ENCODE measurements at regions not wholly inside any gene's neighbourhood (a gene's known extent, or its start where the extent isn't known, plus 50 kb on each side); places are given as distances from the start of the nearest gene placed in this dataset.

GRCh38 chr6:106003268-106003987, 82.7 kb upstream of the PRDM1 start (continued):
- TF ChIP-seq, protein P1, sequence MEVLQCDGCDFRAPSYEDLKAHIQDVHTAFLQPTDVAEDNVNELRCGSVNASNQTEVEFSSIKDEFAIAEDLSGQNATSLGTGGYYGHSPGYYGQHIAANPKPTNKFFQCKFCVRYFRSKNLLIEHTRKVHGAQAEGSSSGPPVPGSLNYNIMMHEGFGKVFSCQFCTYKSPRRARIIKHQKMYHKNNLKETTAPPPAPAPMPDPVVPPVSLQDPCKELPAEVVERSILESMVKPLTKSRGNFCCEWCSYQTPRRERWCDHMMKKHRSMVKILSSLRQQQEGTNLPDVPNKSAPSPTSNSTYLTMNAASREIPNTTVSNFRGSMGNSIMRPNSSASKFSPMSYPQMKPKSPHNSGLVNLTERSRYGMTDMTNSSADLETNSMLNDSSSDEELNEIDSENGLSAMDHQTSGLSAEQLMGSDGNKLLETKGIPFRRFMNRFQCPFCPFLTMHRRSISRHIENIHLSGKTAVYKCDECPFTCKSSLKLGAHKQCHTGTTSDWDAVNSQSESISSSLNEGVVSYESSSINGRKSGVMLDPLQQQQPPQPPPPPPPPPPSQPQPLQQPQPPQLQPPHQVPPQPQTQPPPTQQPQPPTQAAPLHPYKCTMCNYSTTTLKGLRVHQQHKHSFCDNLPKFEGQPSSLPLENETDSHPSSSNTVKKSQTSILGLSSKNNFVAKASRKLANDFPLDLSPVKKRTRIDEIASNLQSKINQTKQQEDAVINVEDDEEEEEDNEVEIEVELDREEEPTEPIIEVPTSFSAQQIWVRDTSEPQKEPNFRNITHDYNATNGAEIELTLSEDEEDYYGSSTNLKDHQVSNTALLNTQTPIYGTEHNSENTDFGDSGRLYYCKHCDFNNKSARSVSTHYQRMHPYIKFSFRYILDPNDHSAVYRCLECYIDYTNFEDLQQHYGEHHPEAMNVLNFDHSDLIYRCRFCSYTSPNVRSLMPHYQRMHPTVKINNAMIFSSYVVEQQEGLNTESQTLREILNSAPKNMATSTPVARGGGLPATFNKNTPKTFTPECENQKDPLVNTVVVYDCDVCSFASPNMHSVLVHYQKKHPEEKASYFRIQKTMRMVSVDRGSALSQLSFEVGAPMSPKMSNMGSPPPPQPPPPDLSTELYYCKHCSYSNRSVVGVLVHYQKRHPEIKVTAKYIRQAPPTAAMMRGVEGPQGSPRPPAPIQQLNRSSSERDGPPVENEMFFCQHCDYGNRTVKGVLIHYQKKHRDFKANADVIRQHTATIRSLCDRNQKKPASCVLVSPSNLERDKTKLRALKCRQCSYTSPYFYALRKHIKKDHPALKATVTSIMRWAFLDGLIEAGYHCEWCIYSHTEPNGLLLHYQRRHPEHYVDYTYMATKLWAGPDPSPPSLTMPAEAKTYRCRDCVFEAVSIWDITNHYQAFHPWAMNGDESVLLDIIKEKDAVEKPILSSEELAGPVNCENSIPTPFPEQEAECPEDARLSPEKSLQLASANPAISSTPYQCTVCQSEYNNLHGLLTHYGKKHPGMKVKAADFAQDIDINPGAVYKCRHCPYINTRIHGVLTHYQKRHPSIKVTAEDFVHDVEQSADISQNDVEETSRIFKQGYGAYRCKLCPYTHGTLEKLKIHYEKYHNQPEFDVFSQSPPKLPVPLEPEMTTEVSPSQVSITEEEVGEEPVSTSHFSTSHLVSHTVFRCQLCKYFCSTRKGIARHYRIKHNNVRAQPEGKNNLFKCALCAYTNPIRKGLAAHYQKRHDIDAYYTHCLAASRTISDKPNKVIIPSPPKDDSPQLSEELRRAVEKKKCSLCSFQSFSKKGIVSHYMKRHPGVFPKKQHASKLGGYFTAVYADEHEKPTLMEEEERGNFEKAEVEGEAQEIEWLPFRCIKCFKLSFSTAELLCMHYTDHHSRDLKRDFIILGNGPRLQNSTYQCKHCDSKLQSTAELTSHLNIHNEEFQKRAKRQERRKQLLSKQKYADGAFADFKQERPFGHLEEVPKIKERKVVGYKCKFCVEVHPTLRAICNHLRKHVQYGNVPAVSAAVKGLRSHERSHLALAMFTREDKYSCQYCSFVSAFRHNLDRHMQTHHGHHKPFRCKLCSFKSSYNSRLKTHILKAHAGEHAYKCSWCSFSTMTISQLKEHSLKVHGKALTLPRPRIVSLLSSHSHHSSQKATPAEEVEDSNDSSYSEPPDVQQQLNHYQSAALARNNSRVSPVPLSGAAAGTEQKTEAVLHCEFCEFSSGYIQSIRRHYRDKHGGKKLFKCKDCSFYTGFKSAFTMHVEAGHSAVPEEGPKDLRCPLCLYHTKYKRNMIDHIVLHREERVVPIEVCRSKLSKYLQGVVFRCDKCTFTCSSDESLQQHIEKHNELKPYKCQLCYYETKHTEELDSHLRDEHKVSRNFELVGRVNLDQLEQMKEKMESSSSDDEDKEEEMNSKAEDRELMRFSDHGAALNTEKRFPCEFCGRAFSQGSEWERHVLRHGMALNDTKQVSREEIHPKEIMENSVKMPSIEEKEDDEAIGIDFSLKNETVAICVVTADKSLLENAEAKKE (CRISPR knock-in tag; IDR thresholded peaks at IDR 0.05): no peak
- no peak for TF ChIP-seq ZNF114 (CRISPR knock-in tag; IDR thresholded peaks at IDR 0.05)
- no peak for TF ChIP-seq ZNF331 (CRISPR knock-in tag; IDR thresholded peaks at IDR 0.05; ENCODE audit: low read depth)

- Histone ChIP-seq H3K36me3 (ENCODE audit: insufficient read depth) (no peaks in the 10 kb centered on the region), H2AFZ (no peak overlapping the region), H3K27ac (ENCODE audit: low read depth) (no peak overlapping the region), H3K9me2 (ENCODE audit: insufficient read depth) (peaks cover 6% of the 10 kb centered on the region; the same call in 1 of the 2 replicates), H3F3A (replicated peaks; ENCODE audit: low read depth) (no peaks in the 10 kb centered on the region), H3K4me3 (no peak overlapping the region), H3K4me1 (ENCODE audit: insufficient read depth) (peaks cover 47% of the 10 kb centered on the region), H4K20me1 (replicated peaks; ENCODE audit: insufficient read depth) (peaks cover 6% of the 10 kb centered on the region; the same call in 1 of the 2 replicates), H3K79me2 (replicated peaks; ENCODE audit: insufficient read depth) (no peaks in the 10 kb centered on the region), H3K27me3 (ENCODE audit: insufficient read depth) (peaks cover 82% of the 10 kb centered on the region), H3K4me2 (peak overlapping the region; percentile 10)
- TF ChIP-seq CREB1 (CRISPR knock-in tag; IDR thresholded peaks at IDR 0.05; ENCODE audit: low read depth): no peak
- TF ChIP-seq NANOG (IDR thresholded peaks at IDR 0.05; ENCODE audit: borderline replicate concordance): peak; percentile 65; the same call in 1 of the 2 replicates
- no peak for TF ChIP-seq REST (IDR thresholded peaks at IDR 0.05; ENCODE audit: unreplicated experiment)
- TF ChIP-seq POLR2AphosphoS5 (IDR thresholded peaks at IDR 0.05; ENCODE audit: low read depth): no peak
- no peak for TF ChIP-seq ETS1 (IDR thresholded peaks at IDR 0.05)
- no peak for TF ChIP-seq EZH2 (IDR thresholded peaks at IDR 0.05; ENCODE audit: low read depth, unreplicated experiment)
- no peak for TF ChIP-seq ZNF331 (CRISPR knock-in tag; IDR thresholded peaks at IDR 0.05; ENCODE audit: low read depth)
- TF ChIP-seq STAT1 (IDR thresholded peaks at IDR 0.05; ENCODE audit: unreplicated experiment): no peak
- no peak for TF ChIP-seq CTCF (conservative IDR thresholded peaks at IDR 0.05; ENCODE audit: low read depth in 2 of 2)
- H3K4me1 Mint-ChIP-seq: peaks cover 37% of the 10 kb centered on the region
- DNase-seq (ENCODE audit: low spot score) (peak; percentile 74), ATAC-seq (peak; percentile 93)
- H3K4me3 Mint-ChIP-seq: peak overlapping the region; percentile 5; the same call in 1 of the 3 replicates
- no peaks in the 10 kb centered on the region for H3K9me3 Mint-ChIP-seq
- no peaks in the 10 kb centered on the region for H3K36me3 Mint-ChIP-seq (ENCODE audit: low read depth)
- H3K27me3 Mint-ChIP-seq (ENCODE audit: insufficient read depth, low read depth, poor library complexity): peaks cover 21% of the 10 kb centered on the region
- H3K27ac Mint-ChIP-seq: no peak overlapping the region
Measured at GRCh38 chr6:106002005-106002404, 84.1 kb upstream of the PRDM1 start.
